ENCODE measurements at regions not wholly inside any gene's neighbourhood (a gene's known extent, or its start where the extent isn't known, plus 50 kb on each side); places are given as distances from the start of the nearest gene placed in this dataset.

- H3K4me2 ChIP-seq (ENCODE audit: insufficient read depth, low read length) = peak overlapping the region; percentile 78
- H3K4me3 ChIP-seq (replicated peaks in 1 of 3; ENCODE audit: insufficient read depth in 1 of 3, low read depth in 1 of 3, low read length in 3 of 3) = peak overlapping the region in 1 of 3 experiments; percentile 19
- no peaks in the 10 kb centered on the region for H3K79me2 ChIP-seq (ENCODE audit: control insufficient read depth, insufficient read depth, low read length)
- no peaks in the 10 kb centered on the region for H3K27me3 ChIP-seq (ENCODE audit: control insufficient read depth in 2 of 2, insufficient read depth in 2 of 2, low read length in 2 of 2)
- H3K9ac ChIP-seq (replicated peaks; ENCODE audit: extremely low read depth, insufficient read depth, low read length) = peak overlapping the region; percentile 29
- BruUV-seq (replicated peaks) = no TSS peak
- no peaks in the 10 kb centered on the region for H3K9me1 ChIP-seq (replicated peaks; ENCODE audit: control insufficient read depth, extremely low read depth, insufficient read depth, low read length)
- peak overlapping the region; percentile 81 for H3K27ac ChIP-seq (ENCODE audit: insufficient read depth, low read depth, low read length)
- H3K36me3 ChIP-seq (ENCODE audit: control insufficient read depth in 2 of 2, extremely low read depth in 1 of 2, insufficient read depth in 2 of 2, low read length in 2 of 2) = no peaks in the 10 kb centered on the region
- ChIA-PET CTCF (interaction anchor here (1.0 kb wide), 1 partner anchor 346 kb away, joined by 4 read pairs; no protein-coding TSS in a partner anchor), POLR2A (no interaction called here)
- DNase-seq (ENCODE audit: low read depth, low spot score) (peak; percentile 78), FAIRE-seq (peak; percentile 96)
- dilution Hi-C loops (cut with MboI; ENCODE audit: extremely low pct_ligation_motif_present, low sequenced_read_pairs) (no loop called here), intact Hi-C loops (cut with micrococcal nuclease) (loop anchor here (1.0 to 5.0 kb wide), 5 partner anchors 8 to 365 kb away; partner anchors contain the start of gene RREB1)
- no peak for TF ChIP-seq GATA2 (IDR thresholded peaks at IDR 0.05; ENCODE audit: insufficient read depth, insufficient read length, low read depth, low read length)
- TF ChIP-seq FOS (IDR thresholded peaks at IDR 0.05; ENCODE audit: borderline replicate concordance, insufficient read depth, low read length) = peak; percentile 96
- TF ChIP-seq POLR2AphosphoS5 (IDR thresholded peaks at IDR 0.05; ENCODE audit: insufficient read depth, low read depth, low read length) = peak; percentile 53
- peak; percentile 39 for TF ChIP-seq POLR2A (IDR thresholded peaks at IDR 0.05; ENCODE audit: low read depth, low read length)
- peak; percentile 62 for TF ChIP-seq JUN (IDR thresholded peaks at IDR 0.05; ENCODE audit: borderline replicate concordance, insufficient read depth, insufficient read length, low read depth)
- no peak for TF ChIP-seq MYC (IDR thresholded peaks at IDR 0.05; ENCODE audit: low read depth, low read length)
- TF ChIP-seq EZH2 (IDR thresholded peaks at IDR 0.05; ENCODE audit: borderline replicate concordance, low read depth, low read length, severe bottlenecking) = no peak
- no peak for TF ChIP-seq MAX (IDR thresholded peaks at IDR 0.05; ENCODE audit: insufficient read depth, insufficient read length)
- peaks cover 22% of the 10 kb centered on the region for H3K4me1 ChIP-seq (ENCODE audit: control insufficient read depth, extremely low read depth, insufficient read depth, low read length)
- peak overlapping the region; percentile 93 for H2AFZ ChIP-seq (ENCODE audit: low read depth, low read length)
- no peaks in the 10 kb centered on the region for H4K20me1 ChIP-seq (replicated peaks; ENCODE audit: control insufficient read depth, extremely low read depth, insufficient read depth, low read length)
- H3K9me3 ChIP-seq (replicated peaks; ENCODE audit: control insufficient read depth, insufficient read depth, low read length) = no peaks in the 10 kb centered on the region
These were observed 65.6 kb upstream of the RREB1 start for GRCh38 chr6:7042056-7042653.
